Stimulated activated CD8-positive, alpha-beta memory T cell treated with anti-CD3 and anti-CD28 coated beads, Interleukin-4, amount 100 ng/mL, for 4 hours (primary cell): ENCODE measurements at regions not wholly inside any gene's neighbourhood (a gene's known extent, or its start where the extent isn't known, plus 50 kb on each side); places are given as distances from the start of the nearest gene placed in this dataset.

Source experiments
- DNase-seq, 2 donors: peaks; one replicate each; pipeline ENCODE4 v3.0.0-alpha.2; 2020; ENCODE audit warnings: low read depth in 2 of 2, low spot score in 1 of 2

DNA sequence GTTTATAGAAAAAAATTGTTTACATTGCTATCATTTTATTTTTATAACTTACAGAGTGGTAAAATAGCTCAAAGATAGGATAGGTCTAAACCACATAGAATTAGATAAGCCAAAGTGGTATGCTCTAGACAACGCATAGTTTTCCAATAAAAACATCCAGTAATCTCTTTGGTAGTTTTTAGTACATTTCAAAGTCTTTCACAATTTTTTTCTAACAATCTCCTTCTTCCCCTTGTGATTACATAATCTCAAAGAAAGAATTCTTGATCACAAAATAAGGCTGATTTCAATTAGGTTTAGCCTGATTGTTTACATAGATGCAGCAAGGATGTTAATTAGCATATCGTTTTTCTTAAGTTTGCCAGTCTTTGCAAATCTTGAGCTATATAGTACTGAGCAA, 460.0 kb downstream of the FUT8 start:
- no peak for DNase-seq

DNA sequence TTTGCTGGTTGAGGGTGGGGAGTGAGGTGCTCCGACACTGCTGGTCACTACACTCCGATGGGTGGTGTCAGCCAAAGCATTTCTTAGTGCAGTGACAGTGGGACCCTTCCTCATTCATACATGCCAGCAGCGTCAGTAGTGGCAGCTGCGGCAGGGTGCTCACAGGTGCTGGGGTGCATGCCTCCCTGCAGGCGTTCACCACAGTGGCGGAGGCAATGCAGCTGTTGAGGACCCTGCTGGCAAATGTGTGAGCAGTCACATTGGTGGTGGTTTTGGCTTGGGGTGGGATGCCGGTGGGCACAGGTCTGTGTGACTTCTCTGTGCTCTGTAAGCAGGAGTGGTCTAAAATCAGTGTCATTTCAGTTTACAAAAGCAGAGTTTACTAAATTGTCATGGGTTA, 464.6 kb downstream of the FUT8 start:
- DNase-seq: no peak

DNA sequence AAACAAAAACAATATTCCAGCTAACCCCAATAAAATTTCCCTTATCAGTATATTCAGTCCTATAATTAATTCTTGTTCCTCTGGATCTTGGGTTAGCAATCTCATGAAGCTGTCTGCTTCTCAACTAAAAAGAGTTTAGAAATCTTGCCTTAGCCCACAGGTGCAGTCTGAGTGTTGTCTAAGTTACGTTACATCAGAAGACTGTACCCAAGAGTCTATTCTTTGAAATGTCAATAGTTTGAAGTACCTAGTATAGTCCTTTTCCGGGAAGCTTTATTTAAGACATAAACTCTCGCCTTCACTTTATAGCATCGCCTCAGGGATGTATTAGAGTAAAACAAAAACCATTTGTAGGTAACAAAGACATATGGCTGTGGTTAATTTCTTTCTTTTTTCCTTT, 465.1 kb downstream of the FUT8 start:
- no peak for DNase-seq

DNA sequence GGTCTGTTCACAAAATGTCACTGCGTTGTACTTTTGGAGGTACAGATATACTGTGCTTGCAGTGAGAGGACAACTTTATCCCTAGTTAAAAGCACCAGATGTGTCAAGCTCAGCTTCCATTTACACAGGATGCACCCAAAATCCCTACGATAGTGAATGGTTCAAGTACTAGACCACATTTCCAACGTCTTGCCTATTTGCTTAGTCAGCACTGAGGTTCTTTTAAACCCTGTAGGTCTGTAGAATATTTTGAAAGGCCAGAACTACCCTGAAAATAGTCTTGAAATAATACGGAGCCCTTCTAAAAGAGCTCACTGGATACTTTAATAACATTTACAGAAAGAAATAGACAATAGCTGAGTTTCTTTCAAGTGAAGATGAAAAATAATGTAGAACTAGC, 466.1 kb downstream of the FUT8 start:
- DNase-seq: no peak

DNA sequence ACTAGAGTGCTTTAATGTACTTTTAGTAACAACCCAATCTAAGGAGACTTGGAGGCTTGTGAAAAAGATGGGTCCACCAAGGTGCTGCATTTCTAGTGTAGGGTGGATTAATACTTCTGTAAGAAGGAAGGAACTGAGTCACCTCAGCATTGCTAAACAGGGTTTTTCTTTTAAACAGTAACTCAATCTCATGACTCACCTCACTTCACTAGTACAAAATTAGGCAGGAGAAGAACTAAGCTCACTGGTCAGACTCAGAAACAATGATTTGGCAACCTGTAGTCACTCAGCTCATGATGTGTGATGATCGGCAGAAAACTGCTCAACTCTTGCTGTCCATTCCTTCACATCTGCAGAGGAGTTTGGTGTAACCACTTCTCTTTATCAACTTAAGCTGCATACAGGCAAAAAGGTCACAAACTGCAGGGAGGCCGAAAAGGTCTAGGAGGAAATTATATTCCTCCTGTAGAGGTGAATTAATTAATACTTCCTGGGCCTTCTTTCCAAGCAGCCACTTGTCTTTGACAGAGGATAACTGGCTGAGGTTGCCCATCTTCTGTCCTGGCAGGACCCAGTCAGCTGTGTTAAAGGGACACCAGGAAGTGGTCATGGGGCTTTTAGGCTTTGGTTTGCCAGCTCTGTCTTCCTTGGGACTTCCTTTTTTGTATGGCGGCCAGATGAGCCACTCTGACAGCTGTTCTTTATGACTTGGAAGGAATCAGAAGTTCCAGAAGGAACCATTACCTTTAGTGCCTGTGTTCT, 466.9 kb downstream of the FUT8 start:
- no peak for DNase-seq

DNA sequence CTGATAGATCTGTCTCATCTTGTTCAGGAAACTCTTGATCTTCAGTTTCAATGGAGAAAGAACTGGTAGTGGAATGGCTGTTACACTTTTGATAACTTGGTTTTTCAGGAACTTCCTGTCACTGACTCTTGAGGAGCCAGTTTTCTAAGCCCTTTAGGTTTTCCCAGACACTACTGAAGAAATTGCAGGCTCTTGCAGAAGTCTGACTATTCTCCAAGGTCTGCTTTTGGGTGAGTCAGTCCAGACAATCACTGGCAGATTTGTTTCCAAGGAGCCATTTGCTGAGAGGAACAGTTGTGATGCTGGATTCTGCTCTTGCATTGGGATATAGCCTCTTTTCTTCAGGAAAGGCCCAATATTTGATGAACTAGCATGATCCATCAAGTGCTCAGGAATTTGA, 468.0 kb downstream of the FUT8 start:
- no peak for DNase-seq

DNA sequence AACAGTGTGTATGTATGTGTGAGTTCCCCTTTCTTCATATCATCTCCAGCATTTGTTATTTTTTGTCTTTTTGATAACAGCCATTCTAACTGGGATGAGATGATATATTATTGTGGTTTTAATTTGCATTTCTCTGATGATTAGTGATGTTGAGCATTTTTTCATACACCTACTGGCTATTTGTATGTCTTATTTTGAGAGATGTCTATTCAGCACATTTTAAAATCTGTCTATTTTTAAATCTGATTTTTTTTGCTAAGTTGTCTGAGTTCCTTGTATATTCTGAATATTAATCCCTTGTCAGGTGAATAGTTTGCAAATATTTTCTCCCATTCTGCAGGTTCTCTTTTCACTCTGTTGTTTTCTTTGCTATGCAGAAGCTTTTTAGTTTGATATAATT, 469.1 kb downstream of the FUT8 start:
- no peak for DNase-seq

DNA sequence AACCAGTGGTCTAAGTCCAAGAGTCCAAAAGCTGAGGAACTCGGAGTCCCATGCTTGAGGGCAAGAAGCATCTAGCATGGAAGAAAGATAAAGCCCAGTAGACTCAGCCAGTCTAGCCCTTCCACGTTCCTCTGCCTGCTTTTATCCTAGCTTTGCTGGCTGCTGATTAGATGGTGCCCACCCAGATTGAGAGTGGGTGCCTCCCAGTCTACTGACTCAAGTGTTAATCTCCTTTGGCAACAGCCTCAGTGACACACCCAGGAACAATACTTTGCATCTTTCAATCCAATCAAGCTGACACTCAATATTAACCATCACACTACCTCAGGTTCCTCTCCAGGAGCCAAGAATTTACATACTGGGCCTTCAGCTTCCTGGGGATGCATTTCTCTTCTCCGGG, 476.1 kb downstream of the FUT8 start:
- no peak for DNase-seq

DNA sequence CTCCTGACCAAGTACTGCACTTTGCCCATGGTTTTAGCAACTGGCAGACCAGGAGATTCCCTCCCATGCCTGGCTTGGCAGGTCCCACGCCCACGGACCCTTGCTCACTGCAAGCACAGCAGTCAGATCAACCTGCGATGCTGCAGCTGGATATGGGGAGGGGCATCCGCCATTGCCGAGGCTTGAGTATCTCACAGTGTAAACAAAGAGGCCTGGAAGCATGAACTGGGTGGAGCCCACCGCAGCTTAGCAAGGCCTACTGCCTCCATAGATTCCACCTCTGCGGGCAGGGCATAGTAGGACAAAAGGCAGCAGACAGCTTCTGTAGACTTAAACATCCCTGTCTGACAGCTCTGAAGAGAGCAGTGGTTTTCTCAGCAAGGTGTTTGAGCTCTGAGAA, 479.8 kb downstream of the FUT8 start:
- DNase-seq: no peak

DNA sequence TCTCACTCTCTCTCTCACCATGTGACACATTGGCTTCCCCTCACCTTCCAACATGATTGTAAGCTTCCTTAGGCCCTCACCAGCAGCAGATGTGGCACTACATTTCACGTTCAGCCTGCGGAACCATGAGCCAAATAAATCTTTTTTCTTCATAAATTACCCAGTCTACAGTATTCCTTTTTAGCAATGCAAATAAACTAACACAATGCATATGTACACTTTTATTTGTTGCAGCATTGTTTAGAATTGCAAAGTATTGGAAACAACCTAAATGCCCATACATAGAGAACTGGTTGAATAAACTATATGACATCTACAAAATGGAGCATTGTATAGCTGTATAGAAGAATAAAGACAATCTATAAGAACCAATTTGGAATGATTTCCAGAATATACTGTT, 487.6 kb downstream of the FUT8 start:
- DNase-seq: no peak

DNA sequence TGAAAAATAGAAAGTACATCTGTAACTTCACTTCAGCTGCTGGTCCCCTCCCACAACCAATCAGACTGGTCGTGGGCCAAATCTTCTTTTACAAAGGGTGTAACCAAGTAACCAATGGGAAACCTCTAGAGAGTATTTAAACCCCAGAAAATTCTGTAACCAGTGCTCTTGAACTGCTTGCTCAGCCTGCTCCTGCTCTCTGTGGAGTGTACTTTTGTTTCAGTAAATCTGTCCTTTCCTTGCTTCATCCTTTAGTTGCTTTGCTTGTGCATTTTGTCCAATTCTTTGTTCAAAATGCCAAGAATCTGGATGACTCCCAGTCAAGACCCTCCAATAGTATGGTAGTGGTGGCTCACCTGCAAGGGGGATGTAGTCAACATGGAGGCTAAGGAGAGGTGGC, 489.1 kb downstream of the FUT8 start:
- no peak for DNase-seq

DNA sequence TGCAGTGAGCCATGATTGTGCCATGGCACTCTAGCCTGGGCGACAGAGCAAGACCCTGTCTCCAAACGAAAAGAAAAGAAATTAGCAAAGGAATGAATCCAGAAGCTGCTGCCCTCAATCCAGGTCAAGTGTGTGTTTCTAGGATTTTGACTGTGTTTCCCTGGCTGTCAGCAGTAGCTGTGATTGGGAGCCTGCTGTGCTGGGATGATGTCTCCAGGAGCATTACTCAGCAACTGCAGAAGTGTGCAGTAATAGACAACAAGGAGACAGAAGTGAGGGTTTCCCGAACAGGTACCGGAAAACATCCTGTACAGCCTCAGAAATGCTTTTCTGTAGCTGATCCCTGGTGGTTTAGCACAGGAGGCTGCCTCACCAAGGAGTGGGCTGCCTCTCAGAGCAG, 492.5 kb downstream of the FUT8 start:
- no peak for DNase-seq

DNA sequence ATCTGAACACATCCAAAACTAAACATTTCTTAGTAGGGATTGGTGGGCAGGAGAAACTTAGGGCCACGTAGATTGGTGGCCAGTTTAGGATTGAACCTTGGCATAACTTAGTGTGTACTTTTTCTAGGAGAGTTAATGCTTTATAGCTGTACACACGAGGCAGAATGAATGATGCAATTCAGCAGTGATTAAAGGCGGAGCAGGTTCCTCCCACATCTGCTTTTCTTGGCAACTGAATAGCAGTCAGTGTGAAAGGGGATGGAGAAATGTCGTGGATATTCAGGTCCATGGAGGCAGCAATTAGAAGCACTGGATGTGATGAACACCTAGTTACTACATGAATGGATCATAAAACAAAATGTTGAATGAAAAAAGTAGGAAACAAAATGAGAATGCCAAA, 493.8 kb downstream of the FUT8 start:
- no peak for DNase-seq

DNA sequence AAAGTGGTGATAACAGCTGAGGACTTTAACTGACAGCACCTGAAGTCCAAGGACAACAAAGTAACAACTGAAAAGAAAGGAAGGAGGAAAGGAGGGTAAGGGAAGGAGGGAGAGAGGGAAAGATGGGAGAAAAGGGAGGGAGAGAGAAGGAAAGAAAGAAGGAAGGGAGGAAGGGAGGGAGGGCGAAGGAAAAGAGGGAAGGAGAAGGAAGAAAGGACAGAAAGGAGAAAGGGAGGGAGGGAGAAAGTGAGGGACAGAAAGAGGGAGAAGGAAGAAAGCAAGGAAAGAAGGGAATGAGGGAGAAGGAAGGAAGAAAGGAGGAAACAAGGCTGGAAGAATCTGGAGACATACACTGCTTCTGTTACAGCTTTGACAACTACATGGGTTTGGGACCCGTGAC, 494.4 kb downstream of the FUT8 start:
- no peak for DNase-seq

DNA sequence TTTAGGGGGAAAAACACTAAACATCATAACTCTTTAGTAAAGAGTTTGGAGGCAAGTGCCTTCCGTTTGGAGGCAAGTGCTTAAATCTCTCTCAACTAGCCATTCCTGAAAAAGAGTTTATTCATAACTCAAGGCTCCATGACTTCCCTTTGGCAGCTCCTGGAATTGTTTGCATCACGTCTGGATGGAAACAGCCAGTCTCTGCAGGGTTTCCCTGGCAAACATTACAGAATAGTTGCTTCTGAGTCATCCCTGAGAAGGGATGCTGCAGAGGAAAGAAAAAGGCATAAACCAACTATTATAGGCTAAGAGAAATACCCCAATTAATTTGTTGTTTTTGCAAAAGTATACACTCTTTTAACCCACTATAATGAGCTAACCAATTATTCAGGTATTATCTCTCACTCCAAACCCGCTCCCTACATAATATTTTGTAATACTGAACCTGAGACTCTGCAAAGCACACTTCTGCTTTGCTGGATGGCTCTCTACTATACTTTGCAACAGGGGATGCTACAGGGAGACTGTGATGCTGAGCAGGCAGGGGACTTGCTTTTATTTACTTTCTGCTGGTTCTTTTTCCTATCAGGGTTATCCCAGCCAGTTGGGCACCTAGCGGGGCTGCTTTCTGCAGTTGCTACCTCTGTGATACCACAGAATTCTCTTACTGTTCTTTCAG, 497.7 kb downstream of the FUT8 start:
- DNase-seq: no peak

DNA sequence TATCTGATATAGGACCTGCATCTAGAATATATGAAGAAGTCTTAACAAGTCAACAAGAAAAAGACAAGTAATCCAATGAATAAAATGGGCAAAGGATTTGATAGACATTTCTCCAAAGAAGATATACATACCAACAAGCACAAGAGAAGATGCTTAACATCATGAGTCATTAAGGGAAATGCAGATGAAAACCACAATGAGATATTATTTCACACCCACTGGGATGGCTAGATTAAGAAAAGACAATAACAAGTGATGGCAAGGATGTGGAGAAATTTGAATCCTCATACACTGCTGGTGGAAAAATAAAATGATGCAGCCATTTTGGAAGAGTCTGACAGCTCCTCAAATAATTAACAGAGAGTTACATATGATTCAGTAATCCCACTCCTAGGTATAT, 502.6 kb downstream of the FUT8 start:
- no peak for DNase-seq

DNA sequence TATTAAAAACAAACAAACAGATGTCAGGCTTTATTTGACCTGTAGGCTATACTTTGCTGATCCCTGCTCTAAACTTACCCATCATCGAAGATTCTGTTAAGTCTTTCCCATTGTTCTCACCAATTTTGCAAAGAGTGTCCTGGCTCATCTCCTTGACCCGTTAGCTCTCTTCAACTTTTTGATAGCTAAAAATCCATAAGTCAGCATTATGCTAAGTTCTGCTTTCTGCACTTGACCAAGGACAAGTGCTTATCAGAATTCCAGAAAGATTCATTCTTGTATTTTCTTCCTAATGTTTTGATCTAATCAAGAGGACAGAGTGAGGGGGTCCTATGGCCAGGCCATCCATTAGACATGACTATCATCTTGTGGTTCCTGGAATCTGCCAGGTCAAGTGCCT, 503.5 kb downstream of the FUT8 start:
- DNase-seq: no peak

DNA sequence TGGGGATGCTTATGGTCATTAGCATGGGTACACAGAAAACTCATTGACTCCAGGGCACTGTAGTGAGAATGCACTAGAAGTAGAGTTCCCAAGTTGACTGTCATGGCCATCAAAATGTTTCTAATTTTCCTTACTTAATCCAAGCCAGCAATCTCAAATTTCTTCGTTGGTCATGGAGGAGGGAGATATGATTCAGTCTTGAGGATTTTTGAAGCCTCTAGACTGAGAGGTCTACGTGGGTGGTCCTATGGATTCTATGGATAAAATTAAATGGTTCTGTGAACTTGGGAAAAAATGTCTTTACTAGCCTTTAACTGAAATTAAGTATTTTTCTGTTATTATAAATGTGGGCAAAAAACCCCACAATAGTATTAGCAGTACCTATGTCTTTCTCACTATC, 508.5 kb downstream of the FUT8 start:
- no peak for DNase-seq

DNA sequence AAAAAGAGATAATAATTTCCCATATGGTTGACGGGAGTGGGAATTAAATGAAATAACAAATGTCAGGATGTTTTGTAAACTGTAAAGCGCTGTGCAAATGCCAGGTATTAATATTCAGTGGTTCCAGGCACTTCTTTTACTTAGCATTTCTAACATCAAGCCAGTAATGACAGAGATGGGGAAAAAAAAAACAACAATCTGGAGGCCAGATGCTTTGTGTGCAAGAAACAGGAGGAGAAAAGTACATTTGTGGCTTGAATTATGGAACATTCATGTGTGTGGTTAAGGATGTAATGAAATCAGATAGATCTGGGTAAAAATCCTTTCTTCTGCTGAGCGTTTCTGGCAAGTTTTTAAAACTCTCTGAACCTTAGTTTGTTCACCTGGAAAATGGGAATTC, 509.6 kb downstream of the FUT8 start:
- DNase-seq: no peak

DNA sequence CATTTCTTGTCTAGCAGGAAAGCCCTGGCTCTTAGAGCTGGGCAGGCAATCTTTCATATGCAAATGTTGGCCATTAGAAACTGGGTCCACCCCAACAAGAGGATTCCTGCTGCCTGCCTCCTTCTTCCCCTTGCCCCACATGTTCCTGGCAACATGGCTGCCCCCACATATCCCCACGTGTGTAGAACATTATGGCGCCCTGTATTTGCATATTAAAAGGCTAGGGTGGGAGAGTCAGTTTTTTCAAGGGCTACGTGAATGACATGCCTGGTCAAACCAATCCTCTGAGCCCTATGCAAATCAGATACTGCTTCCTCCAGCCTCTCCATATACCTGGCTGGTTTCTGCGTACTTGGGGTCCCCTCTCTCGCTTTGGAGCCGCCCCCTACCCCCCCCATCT, 514.0 kb downstream of the FUT8 start:
- DNase-seq: no peak

DNA sequence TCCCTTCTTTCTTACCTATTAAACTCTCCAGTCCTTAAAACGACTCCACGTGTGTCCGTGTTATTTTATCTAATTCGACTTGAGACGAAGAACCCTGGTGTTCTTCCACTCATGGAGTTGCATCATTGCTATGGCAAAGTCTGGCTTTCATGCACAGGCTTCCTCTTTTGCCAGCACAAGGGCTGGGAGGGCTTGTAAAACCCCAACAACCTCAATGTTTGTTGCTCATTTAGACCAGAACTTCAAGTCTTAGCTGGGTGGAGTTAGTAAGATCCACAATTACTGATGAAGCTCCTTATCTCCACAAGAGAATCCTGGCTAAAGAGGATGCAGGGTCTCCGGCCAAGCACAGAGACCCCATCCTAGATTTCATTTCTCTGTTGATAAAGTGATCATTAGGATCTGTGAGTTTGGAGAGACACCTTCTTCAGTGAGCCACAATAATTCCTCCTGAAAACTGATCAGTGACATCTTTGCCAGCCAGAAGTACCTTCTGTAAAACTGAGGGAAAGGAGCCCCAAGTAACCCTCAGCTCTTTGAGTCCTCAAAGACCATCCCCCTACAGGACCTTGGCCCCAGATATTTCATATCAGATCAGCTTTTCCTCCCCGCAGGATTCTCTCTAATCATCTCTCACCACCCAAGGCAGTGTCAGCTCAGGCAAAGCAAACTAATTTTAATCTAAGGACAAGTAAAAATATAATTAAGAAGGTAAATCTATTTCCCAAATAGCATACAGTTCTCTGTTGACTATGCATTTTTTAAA, 514.6 kb downstream of the FUT8 start:
- DNase-seq: no peak

DNA sequence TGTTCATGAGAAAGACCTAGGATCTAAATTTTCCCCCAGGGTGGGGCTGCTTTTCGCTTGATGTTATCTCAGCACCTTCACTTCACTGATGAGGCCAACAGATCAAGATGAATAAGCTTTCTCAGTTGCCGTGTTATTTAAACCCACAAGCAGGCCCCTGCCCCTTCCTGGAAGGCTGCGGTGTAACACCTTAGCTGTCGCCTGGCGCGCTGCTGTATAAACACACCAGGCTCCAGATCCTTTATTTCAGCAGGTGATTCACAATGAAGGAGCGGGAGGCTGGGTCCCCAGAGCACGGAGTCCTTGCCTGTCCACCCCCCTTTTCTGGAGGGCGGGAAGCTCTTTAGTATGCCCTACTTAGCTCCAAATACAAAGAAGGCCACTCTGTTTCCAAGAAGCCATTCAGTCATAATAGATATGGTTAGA, 515.4 kb downstream of the FUT8 start:
- DNase-seq: peak; percentile 24 to 33
